MCF 10A (cell line): ENCODE measurements at regions not wholly inside any gene's neighbourhood (a gene's known extent, or its start where the extent isn't known, plus 50 kb on each side); places are given as distances from the start of the nearest gene placed in this dataset.

Experiments
- BruUV-seq: library from RNA; stranded (reverse); fragments of 400-500 nt; replicated peaks from 2 replicates; lab custom pipeline; 2021; lab: Mats Ljungman, UMichigan
- CTCF ChIA-PET: fragments of 300-600 bp; sonication (Branson Sonifier 250); formaldehyde crosslinking; extraction: SDS; loops from one replicate; lab custom pipeline; 2021; ENCODE audit warnings: antibody characterized with exemption, inconsistent platforms; lab: Yijun Ruan, JAX
- POLR2A ChIA-PET: fragments of 300-600, 350-650 bp; sonication (Branson Sonifier 250); formaldehyde crosslinking; extraction: SDS; loops from one replicate; lab custom pipeline; 2020; ENCODE audit warnings: antibody characterized with exemption, inconsistent platforms; lab: Yijun Ruan, JAX
- DNase-seq: peaks from one replicate; pipeline ENCODE4 v3.0.0-alpha.2; 2018; ENCODE audit not compliant: unreplicated experiment
- H3K27ac Mint-ChIP-seq: one replicate; pipeline ENCODE4 v1.8.0; 2022; ENCODE audit warnings: mild to moderate bottlenecking, low read depth, mixed read lengths; ENCODE audit not compliant: unreplicated experiment
- H3K27me3 Mint-ChIP-seq: one replicate; pipeline ENCODE4 v1.8.0; 2022; ENCODE audit warnings: mixed read lengths; ENCODE audit not compliant: insufficient read depth, unreplicated experiment
- H3K36me3 Mint-ChIP-seq: one replicate; pipeline ENCODE4 v1.8.0; 2022; ENCODE audit warnings: mild to moderate bottlenecking, moderate library complexity, mixed read lengths; ENCODE audit not compliant: insufficient read depth, unreplicated experiment
- H3K4me1 Mint-ChIP-seq: one replicate; pipeline ENCODE4 v1.8.0; 2022; ENCODE audit warnings: mixed read lengths; ENCODE audit not compliant: insufficient read depth, unreplicated experiment
- H3K4me3 Mint-ChIP-seq: one replicate; pipeline ENCODE4 v1.8.0; 2022; ENCODE audit warnings: mild to moderate bottlenecking, moderate library complexity, mixed read lengths; ENCODE audit not compliant: unreplicated experiment
- H3K9me3 Mint-ChIP-seq: one replicate; pipeline ENCODE4 v1.8.0; 2022; ENCODE audit warnings: mixed read lengths; ENCODE audit not compliant: unreplicated experiment
- intact Hi-C: fragments of 100-400 bp; cut with micrococcal nuclease; formaldehyde crosslinking; loops from 2 replicates; pipeline ENCODE4 v1.14.1; 2022
- TF ChIP-seq, protein P1 (sequence below): fragments of 200-600 bp; IDR thresholded peaks from one replicate; pipeline ENCODE4 v1.8.0; 2022; ENCODE audit warnings: antibody characterized with exemption, mild to moderate bottlenecking; ENCODE audit not compliant: unreplicated experiment

DNA sequence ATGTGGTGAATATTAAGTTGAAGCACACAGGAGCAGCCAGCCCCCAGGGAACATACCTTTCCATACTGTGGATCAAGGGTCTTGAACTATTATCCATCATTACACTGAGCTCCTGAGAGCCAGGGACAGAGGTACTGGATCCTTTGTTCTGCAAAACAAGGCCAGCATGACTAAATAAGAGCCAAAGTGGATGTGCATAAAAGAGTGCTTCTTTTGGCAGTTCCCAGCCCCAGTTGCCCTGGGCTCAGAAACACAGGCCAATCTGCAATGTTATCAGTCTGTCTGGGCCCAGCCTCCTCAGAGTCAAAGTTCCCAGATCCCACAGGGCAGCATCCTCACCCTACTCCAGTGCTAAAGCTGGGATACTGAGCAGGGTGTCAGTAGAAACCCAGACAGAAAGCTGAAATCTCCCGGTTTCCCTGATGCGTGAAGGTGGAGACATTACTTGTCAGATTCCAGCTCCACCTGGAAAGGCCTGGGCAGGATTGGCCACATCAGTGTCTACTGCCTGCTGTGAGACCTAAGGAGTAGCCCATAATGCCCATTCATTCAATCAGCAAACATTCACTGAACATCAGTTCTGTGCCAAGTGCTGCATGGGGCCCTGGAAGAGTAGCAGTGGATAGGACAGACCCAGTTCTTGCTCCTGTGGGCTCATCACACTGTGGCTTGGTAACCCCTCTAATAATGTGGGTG is 342.7 kb downstream of the CXCL12 start:
- Mint-ChIP-seq H3K4me3 (no peak overlapping the region), H3K4me1 (peaks cover 8% of the 10 kb centered on the region), H3K27me3 (peaks cover 28% of the 10 kb centered on the region), H3K9me3 (no peaks in the 10 kb centered on the region), H3K27ac (no peak overlapping the region), H3K36me3 (peaks cover 6% of the 10 kb centered on the region)
- POLR2A ChIA-PET, result no interaction called here
- TF ChIP-seq, protein P1, sequence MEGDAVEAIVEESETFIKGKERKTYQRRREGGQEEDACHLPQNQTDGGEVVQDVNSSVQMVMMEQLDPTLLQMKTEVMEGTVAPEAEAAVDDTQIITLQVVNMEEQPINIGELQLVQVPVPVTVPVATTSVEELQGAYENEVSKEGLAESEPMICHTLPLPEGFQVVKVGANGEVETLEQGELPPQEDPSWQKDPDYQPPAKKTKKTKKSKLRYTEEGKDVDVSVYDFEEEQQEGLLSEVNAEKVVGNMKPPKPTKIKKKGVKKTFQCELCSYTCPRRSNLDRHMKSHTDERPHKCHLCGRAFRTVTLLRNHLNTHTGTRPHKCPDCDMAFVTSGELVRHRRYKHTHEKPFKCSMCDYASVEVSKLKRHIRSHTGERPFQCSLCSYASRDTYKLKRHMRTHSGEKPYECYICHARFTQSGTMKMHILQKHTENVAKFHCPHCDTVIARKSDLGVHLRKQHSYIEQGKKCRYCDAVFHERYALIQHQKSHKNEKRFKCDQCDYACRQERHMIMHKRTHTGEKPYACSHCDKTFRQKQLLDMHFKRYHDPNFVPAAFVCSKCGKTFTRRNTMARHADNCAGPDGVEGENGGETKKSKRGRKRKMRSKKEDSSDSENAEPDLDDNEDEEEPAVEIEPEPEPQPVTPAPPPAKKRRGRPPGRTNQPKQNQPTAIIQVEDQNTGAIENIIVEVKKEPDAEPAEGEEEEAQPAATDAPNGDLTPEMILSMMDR, result no peak
- BruUV-seq, result no TSS peak
- DNase-seq, result no peak
- intact Hi-C loops, result no loop called here
- CTCF ChIA-PET, result no interaction called here

GRCh38 chr10:44039599-44039998 is 345.3 kb downstream of the CXCL12 start:
- Mint-ChIP-seq H3K27me3 (peaks cover 27% of the 10 kb centered on the region), H3K9me3 (no peaks in the 10 kb centered on the region), H3K4me1 (no peaks in the 10 kb centered on the region), H3K27ac (no peak overlapping the region), H3K36me3 (no peaks in the 10 kb centered on the region), H3K4me3 (no peak overlapping the region)
- BruUV-seq, result no TSS peak
- DNase-seq, result no peak
- POLR2A ChIA-PET, result no interaction called here
- CTCF ChIA-PET, result no interaction called here
- TF ChIP-seq, protein P1, result no peak
- intact Hi-C loops, result no loop called here

DNA sequence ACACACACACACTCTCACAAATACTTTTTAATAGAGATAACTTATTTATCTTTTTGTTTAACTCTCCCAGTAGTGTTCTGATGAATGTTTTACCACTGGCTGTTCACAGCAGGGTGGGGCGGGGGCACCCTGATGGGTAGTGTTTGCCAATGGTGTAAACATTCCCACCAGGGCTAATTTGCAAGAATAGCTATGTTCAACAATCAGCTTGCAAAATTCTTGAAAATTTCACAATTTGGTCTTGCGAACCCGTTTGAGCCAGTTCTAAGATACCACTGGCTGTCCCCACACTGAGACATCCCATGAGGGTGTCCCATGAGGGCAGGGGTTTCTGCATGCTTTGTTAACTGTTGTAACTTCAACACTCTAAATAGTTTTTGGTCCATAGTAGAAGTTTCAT is 348.5 kb downstream of the CXCL12 start:
- Mint-ChIP-seq H3K4me3 (no peak overlapping the region), H3K4me1 (no peaks in the 10 kb centered on the region), H3K27ac (no peak overlapping the region), H3K27me3 (peaks cover 17% of the 10 kb centered on the region), H3K36me3 (no peaks in the 10 kb centered on the region), H3K9me3 (no peaks in the 10 kb centered on the region)
- intact Hi-C loops, result no loop called here
- TF ChIP-seq, protein P1, result no peak
- peak; percentile 13 for DNase-seq
- POLR2A ChIA-PET, result no interaction called here
- BruUV-seq, result no TSS peak
- CTCF ChIA-PET, result no interaction called here

DNA sequence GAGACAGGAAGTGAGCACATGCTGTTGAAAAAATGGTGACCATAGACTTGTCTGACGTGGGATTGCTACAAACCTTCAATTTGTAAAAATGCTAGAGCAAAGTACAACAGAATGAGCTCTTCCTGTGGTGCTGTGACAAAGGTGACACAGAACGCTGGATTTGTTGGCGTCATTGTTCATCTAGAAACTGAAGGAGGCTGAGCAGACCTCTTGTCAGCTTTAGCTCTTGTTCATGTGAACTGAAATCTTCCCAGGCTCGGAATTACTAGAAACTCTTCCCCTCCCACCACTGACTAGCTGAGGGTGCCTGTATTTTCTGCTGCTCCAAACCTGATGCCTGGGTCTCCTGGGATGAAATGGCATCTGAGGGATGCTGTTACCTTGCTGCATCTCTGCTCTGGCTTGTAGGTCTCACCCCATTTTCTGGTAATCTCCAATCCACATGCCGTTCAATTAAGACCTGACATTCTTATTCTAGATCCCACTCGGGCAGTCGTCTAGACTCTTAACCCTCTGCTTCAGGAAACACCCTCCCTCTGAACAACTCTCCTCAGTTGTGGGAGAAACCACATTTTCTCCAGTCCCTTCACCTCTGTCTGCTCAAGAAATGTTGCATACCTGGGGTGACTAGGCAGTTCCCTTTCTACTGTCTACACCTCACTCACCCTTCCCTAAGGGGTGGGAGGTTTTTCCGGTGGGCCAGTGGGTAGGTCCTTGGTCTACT is 349.3 kb downstream of the CXCL12 start:
- no peaks in the 10 kb centered on the region for H3K36me3 Mint-ChIP-seq

More for the DNA sequence above, 349.3 kb downstream of the CXCL12 start:
- no peak for DNase-seq
- H3K27me3 Mint-ChIP-seq, result peaks cover 9% of the 10 kb centered on the region
- H3K9me3 Mint-ChIP-seq, result no peaks in the 10 kb centered on the region
- ChIA-PET POLR2A (no interaction called here), CTCF (interaction anchor here (0.7 kb wide), 1 partner anchor 1299 kb away, joined by 3 read pairs; no protein-coding TSS in a partner anchor)
- TF ChIP-seq, protein P1, result no peak
- H3K4me3 Mint-ChIP-seq, result no peak overlapping the region
- no peaks in the 10 kb centered on the region for H3K4me1 Mint-ChIP-seq
- H3K27ac Mint-ChIP-seq, result no peak overlapping the region
- no TSS peak for BruUV-seq
- intact Hi-C loops, result no loop called here
